SK-N-SH (cell line): ENCODE measurements at regions not wholly inside any gene's neighbourhood (a gene's known extent, or its start where the extent isn't known, plus 50 kb on each side); places are given as distances from the start of the nearest gene placed in this dataset.

Experiments used
- CTCF ChIA-PET: fragments of 300-600, 350-600 bp; formaldehyde crosslinking; extraction: SDS; loops from one replicate; lab custom pipeline; 2021; lab: Yijun Ruan, JAX
- POLR2A ChIA-PET: fragments of 350-600 bp; sonication (Branson Sonifier 250); formaldehyde crosslinking; extraction: SDS; loops from one replicate; lab custom pipeline; 2020; ENCODE audit warnings: antibody characterized with exemption, inconsistent platforms; lab: Yijun Ruan, JAX
- DNase-seq: peaks from one replicate; pipeline ENCODE4 v3.0.0; 2012
- H2AFZ ChIP-seq: fragments of 200-600 bp; sonication (generic); 2 replicates; pipeline ENCODE4 v1.8.1; 2016; ENCODE audit warnings: antibody characterized with exemption, mild to moderate bottlenecking, low read depth
- H3F3A ChIP-seq: fragments of 200-600 bp; sonication (generic); replicated peaks from 2 replicates; pipeline ENCODE3; 2016; ENCODE audit warnings: antibody characterized with exemption, mild to moderate bottlenecking; ENCODE audit not compliant: insufficient read depth
- H3K27ac ChIP-seq, 2 experiments: fragments of 200-500 bp in 1 of 2; fragments of 200-600 bp in 1 of 2; sonication (Bioruptor generic) in 1 of 2; sonication (generic), shearing (Covaris generic) in 1 of 2; 2 replicates each; pipeline versions ENCODE4 v1.5.1 to v1.6.1; 2014 to 2016; ENCODE audit warnings: low read depth in 2 of 2, inconsistent platforms in 1 of 2, low read length in 1 of 2, mild to moderate bottlenecking in 1 of 2, mixed read lengths in 1 of 2
- H3K27me3 ChIP-seq: fragments of 200-600 bp; sonication (generic), shearing (Covaris generic); 2 replicates; pipeline ENCODE4 v1.6.1; 2016; ENCODE audit warnings: mixed run types; ENCODE audit not compliant: insufficient read depth
- H3K36me3 ChIP-seq, 2 experiments: fragments of 200-500 bp in 1 of 2; fragments of 200-600 bp in 1 of 2; sonication (Bioruptor generic) in 1 of 2; sonication (generic) in 1 of 2; replicated peaks in 1 of 2; 2 replicates each; pipeline versions ENCODE3 to v1.5.1; 2014 to 2016; ENCODE audit warnings: low read length in 1 of 2, mild to moderate bottlenecking in 1 of 2; ENCODE audit not compliant: insufficient read depth in 2 of 2, control insufficient read depth in 1 of 2
- H3K4me1 ChIP-seq, 2 experiments: fragments of 200-500 bp in 1 of 2; fragments of 200-600 bp in 1 of 2; sonication (Bioruptor generic) in 1 of 2; sonication (generic), shearing (Covaris generic) in 1 of 2; 2 replicates each; pipeline versions ENCODE4 v1.5.1 to v1.6.1; 2014 to 2016; ENCODE audit warnings: low read depth in 1 of 2, low read length in 1 of 2, mixed run types in 1 of 2; ENCODE audit not compliant: insufficient read depth in 2 of 2, control insufficient read depth in 1 of 2
- H3K4me2 ChIP-seq: fragments of 200-600 bp; sonication (generic), shearing (Covaris generic); 2 replicates; pipeline ENCODE4 v1.6.1; 2017; ENCODE audit warnings: mixed run types
- H3K4me3 ChIP-seq, 2 experiments: fragments of 200-500 bp in 1 of 2; fragments of 200-600 bp in 1 of 2; sonication (Bioruptor generic) in 1 of 2; sonication (generic), shearing (Covaris generic) in 1 of 2; 2 replicates each; pipeline versions ENCODE4 v1.5.1 to v1.8.1; 2014 to 2016; ENCODE audit warnings: low read depth in 2 of 2, inconsistent platforms in 1 of 2, low read length in 1 of 2, mild to moderate bottlenecking in 1 of 2, mixed read lengths in 1 of 2, moderate library complexity in 1 of 2
- H3K79me2 ChIP-seq: fragments of 200-600 bp; sonication (generic); 2 replicates; pipeline ENCODE4 v1.8.1; 2017; ENCODE audit warnings: mild to moderate bottlenecking; ENCODE audit not compliant: insufficient read depth
- H3K9ac ChIP-seq: fragments of 200-600 bp; sonication (generic); 2 replicates; pipeline ENCODE4 v1.6.1; 2017; ENCODE audit warnings: mixed run types
- H3K9me2 ChIP-seq: fragments of 200-600 bp; sonication (generic); 2 replicates; pipeline ENCODE4 v1.6.1; 2017; ENCODE audit warnings: mixed run types
- H3K9me3 ChIP-seq: fragments of 200-600 bp; sonication (generic); 2 replicates; pipeline ENCODE4 v1.6.1; 2017; ENCODE audit warnings: mixed run types, mild to moderate bottlenecking, moderate library complexity
- H4K20me1 ChIP-seq: fragments of 200-600 bp; sonication (generic); 2 replicates; pipeline ENCODE4 v1.6.1; 2017; ENCODE audit warnings: mild to moderate bottlenecking, mixed run types; ENCODE audit not compliant: insufficient read depth
- CHD2 ChIP-seq: fragments of 150-350 bp; IDR thresholded peaks from 2 replicates; pipeline ENCODE4 v1.6.1; 2018; ENCODE audit warnings: low read length; ENCODE audit not compliant: partially characterized antibody
- CTCF ChIP-seq: fragments of 200-600 bp; sonication (generic); IDR thresholded peaks from 2 replicates; pipeline ENCODE4 v1.6.1; 2017; ENCODE audit warnings: antibody characterized with exemption, mild to moderate bottlenecking, moderate library complexity
- ELF1 ChIP-seq: IDR thresholded peaks from 2 replicates; pipeline ENCODE4 v1.4.0; 2012
- EP300 ChIP-seq, 2 experiments: IDR thresholded peaks; 2 replicates each; pipeline versions ENCODE4 v1.4.0 to v1.6.1; 2012; ENCODE audit warnings: borderline replicate concordance in 1 of 2, low read depth in 1 of 2, low read length in 1 of 2
- FOSL2 ChIP-seq: IDR thresholded peaks from 2 replicates; pipeline ENCODE4 v1.4.0; 2012; ENCODE audit warnings: low read depth, mild to moderate bottlenecking, moderate library complexity, borderline replicate concordance
- JUND ChIP-seq: IDR thresholded peaks from 2 replicates; pipeline ENCODE4 v1.4.0; 2012
- MAX ChIP-seq: IDR thresholded peaks from 2 replicates; pipeline ENCODE4 v1.4.0; 2012; ENCODE audit warnings: low read depth
- MXI1 ChIP-seq: IDR thresholded peaks from 2 replicates; pipeline ENCODE4 v1.6.1; 2012; ENCODE audit warnings: mild to moderate bottlenecking, low read depth, low read length, improper control_type of control experiment
- NRF1 ChIP-seq: IDR thresholded peaks from 2 replicates; pipeline ENCODE4 v1.6.1; 2012; ENCODE audit warnings: low read depth, mild to moderate bottlenecking, low read length
- PBX3 ChIP-seq: IDR thresholded peaks from 2 replicates; pipeline ENCODE4; 2012
- RAD21 ChIP-seq: IDR thresholded peaks from 2 replicates; pipeline ENCODE4 v1.6.1; 2012; ENCODE audit warnings: mild to moderate bottlenecking, low read length
- REST ChIP-seq: IDR thresholded peaks from 2 replicates; pipeline ENCODE4 v1.6.1; 2012; ENCODE audit warnings: mild to moderate bottlenecking, low read depth, low read length, moderate library complexity
- RFX5 ChIP-seq: IDR thresholded peaks from 2 replicates; pipeline ENCODE4 v1.6.1; 2012; ENCODE audit warnings: mild to moderate bottlenecking, improper control_type of control experiment, low read length
- SIN3A ChIP-seq: IDR thresholded peaks from 2 replicates; pipeline ENCODE4 v1.6.1; 2012; ENCODE audit warnings: low read depth, mild to moderate bottlenecking, low read length, moderate library complexity, borderline replicate concordance
- TEAD4 ChIP-seq: IDR thresholded peaks from 2 replicates; pipeline ENCODE4 v1.4.0; 2012; ENCODE audit warnings: mild to moderate bottlenecking, borderline replicate concordance; ENCODE audit not compliant: insufficient read depth
- USF1 ChIP-seq: IDR thresholded peaks from 2 replicates; pipeline ENCODE4 v1.4.0; 2012; ENCODE audit warnings: low read depth, borderline replicate concordance
- USF2 ChIP-seq: fragments of 150-350 bp; IDR thresholded peaks from 2 replicates; pipeline ENCODE4 v1.6.1; 2017; ENCODE audit warnings: antibody characterized with exemption, low read length, low read depth, borderline replicate concordance
- YY1 ChIP-seq: IDR thresholded peaks from 2 replicates; pipeline ENCODE4 v1.4.0; 2012; ENCODE audit warnings: low read depth, mild to moderate bottlenecking
- ZBTB33 ChIP-seq: IDR thresholded peaks from 2 replicates; pipeline ENCODE4 v1.4.0; 2012; ENCODE audit warnings: low read depth, borderline replicate concordance
- WGBS: methylation state at CpG from one replicate; pipeline ENCODE4 v1.1.6; 2017; ENCODE audit warnings: low lambda C conversion rate; 5-methylcytosine and 5-hydroxymethylcytosine counted together

GRCh38 chr6:131412960-131413830 is 159.8 kb upstream of the ARG1 start (continued):
- TF ChIP-seq ZBTB33 (no peak), RFX5 (no peak), PBX3 (no peak), USF1 (no peak), REST (no peak), ELF1 (no peak), YY1 (no peak), JUND (no peak), MAX (no peak), FOSL2 (no peak), RAD21 (no peak), CHD2 (no peak)

- no peaks in the 10 kb centered on the region for H3K9me2 ChIP-seq
- no peak overlapping the region for H3K4me2 ChIP-seq
- CTCF ChIA-PET: no interaction called here
- no peak overlapping the region for H3K4me3 ChIP-seq
- DNase-seq: no peak
- no peaks in the 10 kb centered on the region for H3K27me3 ChIP-seq
- POLR2A ChIA-PET: no interaction called here
- WGBS: 14% methylated on average over 2 of the region's 2 CpGs
- H3K36me3 ChIP-seq: no peaks in the 10 kb centered on the region
- H4K20me1 ChIP-seq: no peaks in the 10 kb centered on the region
- H3K79me2 ChIP-seq: no peaks in the 10 kb centered on the region
- H3F3A ChIP-seq: no peaks in the 10 kb centered on the region
- no peak overlapping the region for H2AFZ ChIP-seq
- H3K27ac ChIP-seq: no peak overlapping the region
- H3K4me1 ChIP-seq: no peaks in the 10 kb centered on the region
- H3K9me3 ChIP-seq: no peaks in the 10 kb centered on the region
- H3K9ac ChIP-seq: no peak overlapping the region
- TF ChIP-seq USF1 (no peak), EP300 (IDR thresholded peaks at IDR 0.05; ENCODE audit: borderline replicate concordance in 1 of 2, low read depth in 1 of 2, low read length in 1 of 2) (no peak), CTCF (no peak), SIN3A (no peak), MXI1 (no peak), YY1 (no peak), USF2 (no peak), TEAD4 (no peak), NRF1 (no peak)
These were observed 159.2 kb upstream of the ARG1 start for GRCh38 chr6:131413831-131414191.
